ENCODE measurements at regions not wholly inside any gene's neighbourhood (a gene's known extent, or its start where the extent isn't known, plus 50 kb on each side); places are given as distances from the start of the nearest gene placed in this dataset.

DNA sequence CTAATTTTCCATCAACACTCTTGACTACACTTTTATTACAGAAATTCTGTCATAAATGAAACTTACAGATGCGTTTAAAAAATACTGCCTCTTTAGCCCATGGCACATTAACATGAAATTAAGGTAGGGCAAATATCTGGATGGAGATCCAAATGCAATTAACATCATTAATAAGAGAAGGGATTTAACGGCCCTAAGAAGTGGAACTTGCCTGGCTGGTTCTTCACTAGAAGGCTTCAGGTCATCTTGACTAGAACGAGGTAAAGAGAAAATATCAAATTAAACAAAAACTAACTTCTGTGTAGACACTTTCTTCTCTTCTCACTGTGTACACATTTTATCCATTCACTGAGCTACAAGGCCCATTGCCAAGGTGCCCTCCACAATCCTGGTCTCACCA is 1093.4 kb downstream of the EFNB2 start:
- Histone ChIP-seq H2BK120ac (replicated peaks; ENCODE audit: low read depth, low read length) (no peak overlapping the region), H3K23me2 (ENCODE audit: low read depth, low read length) (no peaks in the 10 kb centered on the region), H3K14ac (ENCODE audit: insufficient read length) (no peak overlapping the region), H4K8ac (ENCODE audit: extremely low read depth, insufficient read depth, low read length) (no peak overlapping the region), H3K4me2 (ENCODE audit: insufficient read depth in 1 of 2, low read depth in 2 of 2, low read length in 2 of 2) (no peak overlapping the region), H3K9me3 (ENCODE audit: insufficient read depth in 2 of 2, low read depth in 1 of 2, low read length in 1 of 2) (no peaks in the 10 kb centered on the region), H3K27me3 (replicated peaks in 1 of 4; ENCODE audit: control insufficient read depth in 3 of 4, extremely low read depth in 1 of 4, insufficient read depth in 3 of 4, low read length in 3 of 4) (no peaks in the 10 kb centered on the region), H4K91ac (replicated peaks; ENCODE audit: insufficient read length, low read length) (no peak overlapping the region), H3K4ac (replicated peaks; ENCODE audit: insufficient read length, low read depth, low read length) (no peak overlapping the region), H3K56ac (replicated peaks; ENCODE audit: insufficient read length, low read depth, low read length) (no peak overlapping the region), H2BK15ac (ENCODE audit: low read length) (no peak overlapping the region), H3K79me1 (ENCODE audit: low read depth, low read length) (no peaks in the 10 kb centered on the region), H3K27ac (ENCODE audit: low read depth, low read length) (no peak overlapping the region), H4K20me1 (replicated peaks in 1 of 2; ENCODE audit: control insufficient read depth in 1 of 2, insufficient read depth in 2 of 2, low read length in 2 of 2) (no peaks in the 10 kb centered on the region), H3K4me3 (ENCODE audit: extremely low read depth in 1 of 4, insufficient read depth in 2 of 4, low read depth in 3 of 4, low read length in 4 of 4) (no peak overlapping the region), H2AFZ (ENCODE audit: low read length) (no peak overlapping the region; the same call in 1 of the 2 replicates), H3K4me1 (replicated peaks in 1 of 4; ENCODE audit: control insufficient read depth in 3 of 4, insufficient read depth in 4 of 4, low read length in 3 of 4) (no peaks in the 10 kb centered on the region), H4K5ac (ENCODE audit: insufficient read length, low read depth, low read length) (no peak overlapping the region), H3K79me2 (ENCODE audit: control insufficient read depth in 1 of 2, insufficient read depth in 2 of 2, low read length in 2 of 2) (no peaks in the 10 kb centered on the region), H2AK5ac (ENCODE audit: low read depth, low read length) (no peak overlapping the region), H3K23ac (ENCODE audit: insufficient read length) (no peak overlapping the region), H3K36me3 (ENCODE audit: control insufficient read depth in 2 of 4, insufficient read depth in 4 of 4, low read length in 3 of 4) (no peaks in the 10 kb centered on the region), H3K18ac (ENCODE audit: extremely low read depth, low read length) (no peak overlapping the region), H2BK12ac (ENCODE audit: low read depth, low read length) (no peak overlapping the region), H3K9ac (replicated peaks in 1 of 4; ENCODE audit: extremely low read depth in 1 of 4, low read depth in 3 of 4, low read length in 3 of 4) (no peak overlapping the region), H2BK20ac (ENCODE audit: low read length) (no peak overlapping the region), H2BK5ac (ENCODE audit: low read depth, low read length) (no peak overlapping the region)
- WGBS, 2 experiments (ENCODE audit: extremely low coverage in 1 of 2, insufficient coverage in 1 of 2, insufficient read length in 1 of 2, insufficient replicate concordance in 2 of 2, low coverage in 1 of 2, low lambda C conversion rate in 2 of 2, missing lambda C conversion rate in 1 of 2): 91% methylated on average over 3 of the region's 3 CpGs; no CpG with 5 or more reads in 1 of the 2 experiments
- POLR2A ChIA-PET (ENCODE audit: partially characterized antibody): no interaction called here
- DNase-seq (ENCODE audit: low read depth in 1 of 2, low spot score in 2 of 2) (no peak), FAIRE-seq (no peak)
- CTCF ChIA-PET (ENCODE audit: partially characterized antibody): interaction anchor here (0.6 kb wide), 1 partner anchor 355 kb away, joined by 3 read pairs; no protein-coding TSS in a partner anchor
- no peak for TF ChIP-seq POLR2AphosphoS5 (IDR thresholded peaks at IDR 0.05; ENCODE audit: low read depth, low read length)
- TF ChIP-seq SP2 (IDR thresholded peaks at IDR 0.05; ENCODE audit: low read length): no peak
- no peak for TF ChIP-seq ASH2L (IDR thresholded peaks at IDR 0.05; ENCODE audit: low read length)
- no peak for TF ChIP-seq RNF2 (IDR thresholded peaks at IDR 0.05; ENCODE audit: borderline replicate concordance, low read depth, low read length, missing control alignments, poor library complexity, severe bottlenecking)
- TF ChIP-seq KDM4A (IDR thresholded peaks at IDR 0.05; ENCODE audit: low read depth, low read length, severe bottlenecking): no peak
- TF ChIP-seq POU5F1 (IDR thresholded peaks at IDR 0.05; ENCODE audit: low read depth, low read length): no peak
- no peak for TF ChIP-seq TAF1 (IDR thresholded peaks at IDR 0.05; ENCODE audit: low read depth, low read length)
- TF ChIP-seq EP300 (IDR thresholded peaks at IDR 0.05; ENCODE audit: borderline replicate concordance in 1 of 2, low read depth in 2 of 2, low read length in 2 of 2): no peak
- no peak for TF ChIP-seq CBX5 (IDR thresholded peaks at IDR 0.05; ENCODE audit: low read depth, low read length)
